T-helper 2 cell treated with Interferon-gamma antibody and Interleukin-4, amounts not matched to agents 5 μg/mL and 100 μg/mL, for 36 hours (primary cell): ENCODE measurements at regions not wholly inside any gene's neighbourhood (a gene's known extent, or its start where the extent isn't known, plus 50 kb on each side); places are given as distances from the start of the nearest gene placed in this dataset.

Experiments
- DNase-seq: peaks from one replicate; pipeline ENCODE4 v3.0.0; 2021; ENCODE audit warnings: low spot score
- H3K27ac Mint-ChIP-seq: one replicate; pipeline ENCODE4 v1.8.0; 2021; ENCODE audit warnings: mild to moderate bottlenecking, mixed read lengths
- H3K27me3 Mint-ChIP-seq: one replicate; pipeline ENCODE4 v1.8.0; 2021; ENCODE audit warnings: low read depth, mixed read lengths
- H3K36me3 Mint-ChIP-seq: one replicate; pipeline ENCODE4 v1.8.0; 2021; ENCODE audit warnings: low read depth, mixed read lengths
- H3K4me1 Mint-ChIP-seq: one replicate; pipeline ENCODE4 v1.8.0; 2021; ENCODE audit warnings: low read depth, mixed read lengths
- H3K4me3 Mint-ChIP-seq: one replicate; pipeline ENCODE4 v1.8.0; 2022; ENCODE audit warnings: mild to moderate bottlenecking, moderate library complexity, mixed read lengths
- H3K9me3 Mint-ChIP-seq: one replicate; pipeline ENCODE4 v1.8.0; 2021; ENCODE audit warnings: mixed read lengths

GRCh38 chr11:109865548-109866186, 227.5 kb upstream of the ZC3H12C start:
- Mint-ChIP-seq H3K4me3 (no peak overlapping the region), H3K27ac (no peak overlapping the region), H3K9me3 (no peaks in the 10 kb centered on the region), H3K4me1 (no peaks in the 10 kb centered on the region), H3K36me3 (no peaks in the 10 kb centered on the region), H3K27me3 (no peaks in the 10 kb centered on the region)
- DNase-seq = no peak

GRCh38 chr11:109867784-109868183, 225.4 kb upstream of the ZC3H12C start:
- H3K36me3 Mint-ChIP-seq = no peaks in the 10 kb centered on the region
- no peaks in the 10 kb centered on the region for H3K9me3 Mint-ChIP-seq
- H3K27ac Mint-ChIP-seq = no peak overlapping the region

GRCh38 chr11:109869536-109869935, 223.7 kb upstream of the ZC3H12C start:
- Mint-ChIP-seq H3K4me3 (no peak overlapping the region), H3K36me3 (no peaks in the 10 kb centered on the region), H3K27me3 (no peaks in the 10 kb centered on the region), H3K9me3 (no peaks in the 10 kb centered on the region), H3K4me1 (no peaks in the 10 kb centered on the region), H3K27ac (no peak overlapping the region)
- no peak for DNase-seq

More at GRCh38 chr11:109867784-109868183, 225.4 kb upstream of the ZC3H12C start:
- Mint-ChIP-seq H3K4me3 (no peak overlapping the region), H3K27me3 (no peaks in the 10 kb centered on the region), H3K4me1 (no peaks in the 10 kb centered on the region)
- no peak for DNase-seq

- DNase-seq = no peak
- Mint-ChIP-seq H3K4me1 (no peaks in the 10 kb centered on the region), H3K27ac (no peak overlapping the region), H3K27me3 (no peaks in the 10 kb centered on the region), H3K9me3 (no peaks in the 10 kb centered on the region), H3K4me3 (no peak overlapping the region), H3K36me3 (no peaks in the 10 kb centered on the region)
Measured at GRCh38 chr11:109870297-109870696, 222.9 kb upstream of the ZC3H12C start.

- H3K36me3 Mint-ChIP-seq = no peaks in the 10 kb centered on the region
- peaks cover 3% of the 10 kb centered on the region for H3K9me3 Mint-ChIP-seq
- H3K27ac Mint-ChIP-seq = no peak overlapping the region
Measured at GRCh38 chr11:109877043-109877442, 216.1 kb upstream of the ZC3H12C start.

GRCh38 chr11:109884501-109884900, 208.7 kb upstream of the ZC3H12C start:
- Mint-ChIP-seq H3K36me3 (no peaks in the 10 kb centered on the region), H3K27ac (no peak overlapping the region), H3K27me3 (peaks cover 1% of the 10 kb centered on the region), H3K9me3 (peaks cover 4% of the 10 kb centered on the region), H3K4me3 (no peak overlapping the region), H3K4me1 (no peaks in the 10 kb centered on the region)
- no peak for DNase-seq

More at GRCh38 chr11:109877043-109877442, 216.1 kb upstream of the ZC3H12C start:
- H3K4me1 Mint-ChIP-seq = no peaks in the 10 kb centered on the region
- no peak overlapping the region for H3K4me3 Mint-ChIP-seq
- DNase-seq = no peak
- H3K27me3 Mint-ChIP-seq = no peaks in the 10 kb centered on the region

GRCh38 chr11:109885006-109885405, 208.2 kb upstream of the ZC3H12C start:
- H3K27ac Mint-ChIP-seq = no peak overlapping the region
- H3K4me3 Mint-ChIP-seq = no peak overlapping the region
- H3K4me1 Mint-ChIP-seq = no peaks in the 10 kb centered on the region
- no peak for DNase-seq
- peaks cover 1% of the 10 kb centered on the region for H3K27me3 Mint-ChIP-seq
- H3K36me3 Mint-ChIP-seq = no peaks in the 10 kb centered on the region
- peaks cover 4% of the 10 kb centered on the region for H3K9me3 Mint-ChIP-seq

GRCh38 chr11:109892321-109892794, 200.8 kb upstream of the ZC3H12C start:
- H3K27ac Mint-ChIP-seq = no peak overlapping the region
- no peaks in the 10 kb centered on the region for H3K4me1 Mint-ChIP-seq
- no peaks in the 10 kb centered on the region for H3K9me3 Mint-ChIP-seq
- H3K4me3 Mint-ChIP-seq = no peak overlapping the region
- no peak for DNase-seq
- peaks cover 1% of the 10 kb centered on the region for H3K27me3 Mint-ChIP-seq
- H3K36me3 Mint-ChIP-seq = no peaks in the 10 kb centered on the region

- no peak overlapping the region for H3K27ac Mint-ChIP-seq
Measured at GRCh38 chr11:109894242-109894641, 198.9 kb upstream of the ZC3H12C start.

GRCh38 chr11:109898592-109898991, 194.6 kb upstream of the ZC3H12C start:
- no peaks in the 10 kb centered on the region for H3K36me3 Mint-ChIP-seq
- H3K4me3 Mint-ChIP-seq = no peak overlapping the region
- no peaks in the 10 kb centered on the region for H3K9me3 Mint-ChIP-seq

More at GRCh38 chr11:109894242-109894641, 198.9 kb upstream of the ZC3H12C start:
- DNase-seq = no peak
- Mint-ChIP-seq H3K4me1 (no peaks in the 10 kb centered on the region), H3K9me3 (no peaks in the 10 kb centered on the region), H3K36me3 (no peaks in the 10 kb centered on the region), H3K4me3 (no peak overlapping the region), H3K27me3 (no peaks in the 10 kb centered on the region)

GRCh38 chr11:109902764-109903433, 190.3 kb upstream of the ZC3H12C start:
- no peaks in the 10 kb centered on the region for H3K36me3 Mint-ChIP-seq
- no peak for DNase-seq
- no peaks in the 10 kb centered on the region for H3K9me3 Mint-ChIP-seq
- no peaks in the 10 kb centered on the region for H3K4me1 Mint-ChIP-seq
- no peak overlapping the region for H3K4me3 Mint-ChIP-seq
- H3K27ac Mint-ChIP-seq = no peak overlapping the region
- H3K27me3 Mint-ChIP-seq = peaks cover 4% of the 10 kb centered on the region

More at GRCh38 chr11:109898592-109898991, 194.6 kb upstream of the ZC3H12C start:
- no peak for DNase-seq
- Mint-ChIP-seq H3K4me1 (no peaks in the 10 kb centered on the region), H3K27me3 (no peaks in the 10 kb centered on the region), H3K27ac (no peak overlapping the region)

GRCh38 chr11:109911488-109911887, 181.7 kb upstream of the ZC3H12C start:
- H3K9me3 Mint-ChIP-seq = peaks cover 8% of the 10 kb centered on the region
- H3K27me3 Mint-ChIP-seq = no peaks in the 10 kb centered on the region
- H3K27ac Mint-ChIP-seq = no peak overlapping the region
- no peak overlapping the region for H3K4me3 Mint-ChIP-seq
- no peaks in the 10 kb centered on the region for H3K36me3 Mint-ChIP-seq
- DNase-seq = no peak
- H3K4me1 Mint-ChIP-seq = no peaks in the 10 kb centered on the region

- no peak overlapping the region for H3K4me3 Mint-ChIP-seq
- no peaks in the 10 kb centered on the region for H3K36me3 Mint-ChIP-seq
- no peaks in the 10 kb centered on the region for H3K27me3 Mint-ChIP-seq
- no peaks in the 10 kb centered on the region for H3K4me1 Mint-ChIP-seq
- H3K9me3 Mint-ChIP-seq = peaks cover 8% of the 10 kb centered on the region
- DNase-seq = no peak
- H3K27ac Mint-ChIP-seq = no peak overlapping the region
Measured at GRCh38 chr11:109914038-109914437, 179.2 kb upstream of the ZC3H12C start.

- H3K36me3 Mint-ChIP-seq = no peaks in the 10 kb centered on the region
- H3K4me3 Mint-ChIP-seq = no peak overlapping the region
- no peaks in the 10 kb centered on the region for H3K4me1 Mint-ChIP-seq
- no peak overlapping the region for H3K27ac Mint-ChIP-seq
- H3K9me3 Mint-ChIP-seq = peaks cover 8% of the 10 kb centered on the region
- DNase-seq = no peak
- H3K27me3 Mint-ChIP-seq = no peaks in the 10 kb centered on the region
Measured at GRCh38 chr11:109914809-109915653, 178.2 kb upstream of the ZC3H12C start.
